Glomerular visceral epithelial cell (primary cell): ENCODE measurements at regions not wholly inside any gene's neighbourhood (a gene's known extent, or its start where the extent isn't known, plus 50 kb on each side); places are given as distances from the start of the nearest gene placed in this dataset.
"Not testable (repeated sequence)": the region's sequence is repeated elsewhere in the genome, so short reads cannot be mapped to it uniquely, and the experiment has no call there.

Experiments used
- DNase-seq: peaks from one replicate; pipeline ENCODE4 v3.0.0-alpha.2; 2016; ENCODE audit errors: extremely low spot score

- no peak for DNase-seq
These were observed 289.1 kb downstream of the MBD2 start for GRCh38 chr18:53935399-53935798.

- no peak for DNase-seq
These were observed 304.0 kb downstream of the MBD2 start for GRCh38 chr18:53920312-53921075.

- no peak for DNase-seq
These were observed 306.4 kb downstream of the MBD2 start for GRCh38 chr18:53918091-53918490.

- DNase-seq = no peak
These were observed 313.3 kb downstream of the MBD2 start for GRCh38 chr18:53911200-53911599.

DNA sequence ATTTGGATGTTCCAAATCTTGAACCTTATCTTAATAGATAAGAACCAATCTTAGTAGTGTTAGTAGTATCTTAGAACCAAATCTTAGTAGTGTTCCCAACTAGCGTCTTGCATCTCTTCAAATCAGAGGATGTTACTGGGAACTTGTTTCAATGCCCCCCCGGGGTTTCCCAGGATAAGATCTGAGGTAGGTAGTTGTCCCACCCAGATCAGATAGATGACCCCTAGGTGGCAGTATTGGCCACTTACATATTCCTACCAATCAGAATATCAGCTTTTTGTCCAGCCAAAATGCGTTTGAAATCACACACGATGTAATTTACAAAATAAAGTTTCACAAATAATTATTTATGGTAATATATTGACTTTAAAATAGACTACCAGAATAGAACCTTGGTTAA, 314.8 kb downstream of the MBD2 start:
- DNase-seq = peak; percentile 12

- no peak for DNase-seq
These were observed 316.5 kb downstream of the MBD2 start for GRCh38 chr18:53907921-53908320.

DNA sequence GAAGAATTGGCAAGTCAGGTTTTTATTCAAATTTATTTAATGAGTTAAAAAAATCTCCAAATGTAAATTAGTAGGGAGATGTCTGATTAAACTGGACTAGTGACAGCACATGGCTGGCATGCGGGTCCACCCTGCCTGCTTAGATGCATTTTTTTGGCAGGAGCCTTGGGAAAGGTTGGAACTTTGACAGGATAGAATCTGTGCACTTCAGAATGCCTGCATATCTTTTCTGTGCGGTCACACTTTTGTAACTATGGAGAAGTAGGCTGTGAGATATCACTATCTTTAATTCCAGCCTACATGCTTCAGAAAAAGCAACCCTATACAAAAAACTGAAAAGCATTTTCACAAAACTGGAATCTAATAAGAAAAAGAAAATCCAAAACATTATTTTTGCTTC, 317.8 kb downstream of the MBD2 start:
- peak; percentile 12 for DNase-seq

DNA sequence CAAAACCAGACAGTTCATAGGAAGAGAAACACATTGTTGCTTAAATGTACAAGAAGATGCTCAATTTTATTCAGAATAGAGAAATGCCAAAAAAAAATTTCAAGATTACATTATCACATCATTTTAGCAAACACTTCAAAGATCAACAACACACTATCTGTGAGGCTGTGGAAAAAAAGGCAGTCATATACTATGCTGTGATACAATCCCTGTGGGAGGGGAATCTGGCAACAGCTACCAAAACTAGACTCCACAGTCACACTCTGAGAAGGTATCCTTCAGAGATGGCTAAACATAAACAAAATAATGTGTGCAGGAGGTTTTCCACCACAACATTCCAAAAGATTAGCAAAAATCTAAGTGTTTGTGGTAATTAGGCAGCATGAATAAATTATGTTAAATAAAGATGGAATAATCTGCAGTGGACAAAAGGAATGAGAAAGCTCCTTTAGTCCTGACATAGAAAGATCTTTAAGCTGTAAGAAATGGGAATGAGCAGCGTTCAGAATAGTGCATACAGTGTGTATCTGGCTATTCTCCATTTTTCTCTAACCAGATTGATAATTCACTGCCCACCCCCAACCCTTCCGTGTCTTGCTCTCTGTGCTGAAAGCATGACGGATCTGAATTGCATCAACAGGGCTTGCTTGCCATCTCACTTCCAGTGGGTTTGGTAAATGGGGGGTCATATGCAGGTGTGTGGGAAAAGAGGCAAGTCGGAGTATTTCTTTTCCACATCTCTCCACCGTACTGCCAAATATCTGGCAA, 329.6 kb downstream of the MBD2 start:
- DNase-seq = no peak

GRCh38 chr18:53887447-53887846, 337.0 kb downstream of the MBD2 start:
- DNase-seq = no peak

GRCh38 chr18:53886058-53886457, 338.4 kb downstream of the MBD2 start:
- DNase-seq = peak; percentile 8

GRCh38 chr18:53883771-53884170, 340.7 kb downstream of the MBD2 start:
- DNase-seq = peak; percentile 35

- DNase-seq = no peak
These were observed 350.4 kb downstream of the MBD2 start for GRCh38 chr18:53874103-53874502.

DNA sequence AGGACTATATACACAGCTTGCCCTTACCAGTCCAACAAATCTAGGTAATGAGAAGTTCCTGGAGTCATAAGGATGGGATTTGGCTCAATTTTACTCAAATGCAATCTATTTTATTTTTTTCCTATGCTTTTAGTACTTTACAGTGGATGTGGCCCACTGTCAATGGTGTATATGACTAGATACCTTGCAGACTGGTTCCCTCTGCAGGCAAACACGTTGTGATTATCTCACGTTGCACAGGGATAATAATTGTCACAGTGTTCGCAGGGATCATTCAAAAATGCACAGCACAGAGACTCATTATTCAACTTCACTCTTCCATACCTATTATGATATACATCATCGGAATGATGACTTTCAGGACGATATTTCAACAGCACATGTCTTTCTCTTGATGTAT, 359.7 kb downstream of the MBD2 start:
- DNase-seq = peak; percentile 23

- DNase-seq = no peak
These were observed 361.5 kb downstream of the MBD2 start for GRCh38 chr18:53862921-53863320.

- DNase-seq = no peak
These were observed 363.3 kb downstream of the MBD2 start for GRCh38 chr18:53861185-53861584.

GRCh38 chr18:53859764-53860163, 364.7 kb downstream of the MBD2 start:
- DNase-seq = no peak

DNA sequence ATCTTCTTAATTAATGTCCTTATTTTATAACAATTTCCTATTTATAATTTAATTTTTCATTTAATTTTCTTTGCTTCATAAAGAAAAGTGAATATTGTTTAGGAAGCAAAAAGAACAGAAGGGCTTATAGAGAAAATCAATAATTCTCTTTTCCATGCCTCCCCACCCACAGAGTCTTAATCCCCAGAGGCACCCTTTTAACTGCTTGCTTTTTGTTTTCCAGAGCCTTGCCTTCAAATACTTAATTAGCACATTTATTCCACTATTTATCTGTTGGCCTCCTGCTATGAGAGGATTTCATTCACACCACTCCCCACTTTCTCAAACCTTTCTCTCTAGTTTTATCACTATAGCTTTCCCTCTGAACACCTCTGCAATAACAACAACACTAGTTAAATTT, 373.6 kb downstream of the MBD2 start:
- no peak for DNase-seq

GRCh38 chr18:53843763-53844162, 380.7 kb downstream of the MBD2 start:
- no peak for DNase-seq

- DNase-seq = no peak
These were observed 381.2 kb downstream of the MBD2 start for GRCh38 chr18:53843113-53843760.

GRCh38 chr18:53838746-53839145, 385.7 kb downstream of the MBD2 start:
- DNase-seq = no peak

- not testable (repeated sequence) for DNase-seq
These were observed 403.3 kb downstream of the MBD2 start for GRCh38 chr18:53821141-53821540.

DNA sequence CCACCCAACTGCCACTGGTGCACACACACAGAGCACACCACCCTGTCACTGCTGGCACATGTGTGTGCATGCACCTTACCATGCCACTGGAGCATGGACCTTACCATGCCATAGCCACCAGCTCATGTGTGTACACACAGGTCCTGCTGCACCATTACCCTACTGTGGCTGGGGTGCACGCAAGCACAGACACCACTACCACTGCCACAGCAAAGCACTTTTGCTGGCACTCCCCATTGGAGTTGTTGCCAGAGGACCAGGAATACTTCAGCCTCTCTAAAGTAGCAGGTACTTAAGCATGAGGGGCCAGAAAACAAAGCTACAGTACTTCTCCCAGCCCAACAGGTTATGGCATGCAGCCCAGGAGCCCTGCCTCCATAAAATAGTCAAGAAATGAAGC, 404.8 kb downstream of the MBD2 start:
- no peak for DNase-seq

DNA sequence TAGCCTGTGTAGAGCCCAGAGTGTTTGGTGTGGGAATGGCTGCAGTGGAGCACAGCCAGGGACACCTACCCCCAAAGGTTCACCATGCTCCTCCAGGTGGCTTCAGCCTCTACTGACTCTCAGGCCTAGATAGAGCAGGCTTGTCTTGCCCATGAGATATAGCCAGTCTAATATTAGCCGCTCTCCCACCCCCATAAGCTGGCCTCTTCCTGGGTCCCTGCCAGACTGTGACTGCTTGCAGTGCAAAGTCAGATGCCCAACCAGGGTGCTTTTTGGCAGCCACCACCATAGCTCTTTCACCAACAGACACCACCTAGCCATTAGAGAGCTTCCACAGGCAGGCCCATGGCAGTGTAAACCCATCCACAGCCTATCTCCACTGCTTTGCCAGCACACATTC, 405.3 kb downstream of the MBD2 start:
- DNase-seq = peak; percentile 44
